NT2/D1 (cell line): ENCODE measurements at regions not wholly inside any gene's neighbourhood (a gene's known extent, or its start where the extent isn't known, plus 50 kb on each side); places are given as distances from the start of the nearest gene placed in this dataset.

ENCODE experiments used
- SUZ12 ChIP-seq: IDR thresholded peaks from 2 replicates; pipeline ENCODE4 v1.6.1; 2011; ENCODE audit not compliant: insufficient read length, insufficient read depth; ENCODE audit errors: extremely low read depth
- YY1 ChIP-seq: IDR thresholded peaks from 2 replicates; pipeline ENCODE4 v1.6.1; 2011; ENCODE audit not compliant: insufficient read length, insufficient read depth
- ZNF274 ChIP-seq: IDR thresholded peaks from 2 replicates; pipeline ENCODE4 v1.6.1; 2011; ENCODE audit warnings: mild to moderate bottlenecking, low read depth, low read length

GRCh38 chr5:60163762-60164161, 270.2 kb upstream of the PDE4D start:
- no peak for TF ChIP-seq ZNF274
- no peak for TF ChIP-seq SUZ12
- no peak for TF ChIP-seq YY1
